ENCODE measurements at regions not wholly inside any gene's neighbourhood (a gene's known extent, or its start where the extent isn't known, plus 50 kb on each side); places are given as distances from the start of the nearest gene placed in this dataset.

GRCh38 chr17:77410470-77410869 lies 269.7 kb downstream of the SEC14L1 start:
- Histone ChIP-seq H3K36me3 (no peaks in the 10 kb centered on the region), H3K4me1 (peaks cover 56% of the 10 kb centered on the region), H3K4me3 (no peak overlapping the region), H3K9me3 (no peaks in the 10 kb centered on the region), H3K27ac (peak overlapping the region; percentile 90), H3K27me3 (no peaks in the 10 kb centered on the region)
- no peak for DNase-seq (ENCODE audit: extremely low spot score in 2 of 2)
- intact Hi-C loops (cut with DNase I), result no loop called here
- TF ChIP-seq CTCF (IDR thresholded peaks at IDR 0.05), result no peak

- Histone ChIP-seq H3K36me3 (no peaks in the 10 kb centered on the region), H3K27ac (no peak overlapping the region), H3K4me3 (no peak overlapping the region), H3K27me3 (no peaks in the 10 kb centered on the region), H3K4me1 (peaks cover 47% of the 10 kb centered on the region), H3K9me3 (no peaks in the 10 kb centered on the region)
- TF ChIP-seq POLR2A (IDR thresholded peaks at IDR 0.05), result no peak
- TF ChIP-seq POLR2AphosphoS5 (IDR thresholded peaks at IDR 0.05; ENCODE audit: insufficient read depth in 1 of 2, low read depth in 1 of 2), result no peak
- TF ChIP-seq CTCF (IDR thresholded peaks at IDR 0.05), result no peak
- DNase-seq (ENCODE audit: extremely low spot score in 2 of 2), result no peak
- intact Hi-C loops (cut with DNase I), result no loop called here
Observed at GRCh38 chr17:77414811-77415400, 274.1 kb downstream of the SEC14L1 start.

- Histone ChIP-seq H3K27me3 (no peaks in the 10 kb centered on the region), H3K9me3 (no peaks in the 10 kb centered on the region), H3K36me3 (no peaks in the 10 kb centered on the region), H3K4me1 (peaks cover 47% of the 10 kb centered on the region), H3K4me3 (no peak overlapping the region), H3K27ac (no peak overlapping the region)
- TF ChIP-seq CTCF (IDR thresholded peaks at IDR 0.05) (no peak), POLR2AphosphoS5 (IDR thresholded peaks at IDR 0.05; ENCODE audit: insufficient read depth in 1 of 2, low read depth in 1 of 2) (no peak), POLR2A (IDR thresholded peaks at IDR 0.05) (no peak)
- intact Hi-C loops (cut with DNase I), result no loop called here
- DNase-seq (ENCODE audit: extremely low spot score in 2 of 2), result no peak
Observed at GRCh38 chr17:77416105-77416713, 275.4 kb downstream of the SEC14L1 start.

GRCh38 chr17:77417575-77417974 lies 276.8 kb downstream of the SEC14L1 start:
- no peaks in the 10 kb centered on the region for H3K27me3 ChIP-seq
- H3K4me3 ChIP-seq, result no peak overlapping the region
- no peak for TF ChIP-seq CTCF (IDR thresholded peaks at IDR 0.05)
- TF ChIP-seq POLR2AphosphoS5 (IDR thresholded peaks at IDR 0.05; ENCODE audit: insufficient read depth in 1 of 2, low read depth in 1 of 2), result no peak
- TF ChIP-seq POLR2A (IDR thresholded peaks at IDR 0.05), result no peak
- H3K4me1 ChIP-seq, result peaks cover 54% of the 10 kb centered on the region
- intact Hi-C loops (cut with DNase I), result no loop called here
- no peaks in the 10 kb centered on the region for H3K9me3 ChIP-seq
- no peak for DNase-seq (ENCODE audit: extremely low spot score in 2 of 2)
- H3K36me3 ChIP-seq, result no peaks in the 10 kb centered on the region
- no peak overlapping the region for H3K27ac ChIP-seq

- H3K36me3 ChIP-seq, result no peaks in the 10 kb centered on the region
- H3K9me3 ChIP-seq, result no peaks in the 10 kb centered on the region
- intact Hi-C loops (cut with DNase I), result no loop called here
- DNase-seq (ENCODE audit: extremely low spot score in 2 of 2), result no peak
- H3K4me3 ChIP-seq, result no peak overlapping the region
- peak overlapping the region; percentile 98 for H3K27ac ChIP-seq
- no peaks in the 10 kb centered on the region for H3K27me3 ChIP-seq
- TF ChIP-seq POLR2A (IDR thresholded peaks at IDR 0.05) (no peak), POLR2AphosphoS5 (IDR thresholded peaks at IDR 0.05; ENCODE audit: insufficient read depth in 1 of 2, low read depth in 1 of 2) (no peak), CTCF (IDR thresholded peaks at IDR 0.05) (no peak)
- peaks cover 64% of the 10 kb centered on the region for H3K4me1 ChIP-seq
Observed at GRCh38 chr17:77418609-77419008, 277.8 kb downstream of the SEC14L1 start.

All from vagina (tissue), 2 donors.